Mucosa of descending colon (tissue), 3 donors: ENCODE measurements at regions not wholly inside any gene's neighbourhood (a gene's known extent, or its start where the extent isn't known, plus 50 kb on each side); places are given as distances from the start of the nearest gene placed in this dataset.

Experiments
- ATAC-seq: fragments of 200-7000 bp; cut with Tn5 transposase; one replicate; pipeline ENCODE4 v1.9.1; 2020; ENCODE audit warnings: mild to moderate bottlenecking, moderate library complexity
- DNase-seq, 3 donors: peaks; one replicate each; pipeline ENCODE4 v3.0.0-alpha.2; 2020
- H3K36me3 ChIP-seq: fragments of 200-600 bp; one replicate; pipeline ENCODE4 v1.8.0; 2021; ENCODE audit warnings: low read depth, mild to moderate bottlenecking
- H3K4me1 ChIP-seq: fragments of 200-600 bp; one replicate; pipeline ENCODE4 v1.8.0; 2021; ENCODE audit warnings: low read depth, mild to moderate bottlenecking
- H3K4me3 ChIP-seq: fragments of 200-600 bp; one replicate; pipeline ENCODE4 v1.8.0; 2021; ENCODE audit warnings: mild to moderate bottlenecking
- H3K9me3 ChIP-seq: fragments of 200-600 bp; one replicate; pipeline ENCODE4 v1.8.0; 2021; ENCODE audit warnings: mild to moderate bottlenecking
- intact Hi-C, 2 donors: fragments of 100-400 bp; cut with DNase I in 1 of 2; cut with micrococcal nuclease in 1 of 2; formaldehyde crosslinking; loops; one replicate each; pipeline versions ENCODE4 v1.11.0 to v1.11.1; 2022; cut with DNase I, micrococcal nuclease
- TF ChIP-seq, protein P1 (sequence below): fragments of 200-600 bp; IDR thresholded peaks from one replicate; pipeline ENCODE4 v1.8.0; 2022; ENCODE audit warnings: antibody characterized with exemption, mild to moderate bottlenecking
- donor health status: DM: no; HTN: no; CAD: no; lungs with moderate emphysema.
- donor health status: DM: no; HTN: no; CAD: no.
- donor health status: DM: no; HTN: yes; CAD: no.

DNA sequence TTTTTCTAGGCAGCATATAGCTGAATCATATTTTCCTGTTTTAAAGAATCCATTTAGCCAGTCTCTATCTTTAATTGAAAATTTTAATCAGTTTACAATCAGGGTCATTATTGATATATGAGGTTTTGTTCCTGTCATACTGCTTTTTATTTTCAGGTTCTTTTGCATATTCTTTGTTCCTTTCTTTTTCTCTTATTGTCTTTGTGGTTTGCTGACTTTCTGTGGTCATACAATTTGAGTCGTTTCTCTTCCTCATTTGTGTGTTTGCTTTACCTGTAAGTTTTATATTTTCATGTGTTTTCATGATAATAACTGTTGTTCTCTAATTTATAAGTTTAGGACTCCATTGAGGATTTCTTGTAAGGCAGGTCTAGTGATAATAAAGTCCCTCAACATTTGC, 812.6 kb downstream of the DACH1 start:
- TF ChIP-seq, protein P1, sequence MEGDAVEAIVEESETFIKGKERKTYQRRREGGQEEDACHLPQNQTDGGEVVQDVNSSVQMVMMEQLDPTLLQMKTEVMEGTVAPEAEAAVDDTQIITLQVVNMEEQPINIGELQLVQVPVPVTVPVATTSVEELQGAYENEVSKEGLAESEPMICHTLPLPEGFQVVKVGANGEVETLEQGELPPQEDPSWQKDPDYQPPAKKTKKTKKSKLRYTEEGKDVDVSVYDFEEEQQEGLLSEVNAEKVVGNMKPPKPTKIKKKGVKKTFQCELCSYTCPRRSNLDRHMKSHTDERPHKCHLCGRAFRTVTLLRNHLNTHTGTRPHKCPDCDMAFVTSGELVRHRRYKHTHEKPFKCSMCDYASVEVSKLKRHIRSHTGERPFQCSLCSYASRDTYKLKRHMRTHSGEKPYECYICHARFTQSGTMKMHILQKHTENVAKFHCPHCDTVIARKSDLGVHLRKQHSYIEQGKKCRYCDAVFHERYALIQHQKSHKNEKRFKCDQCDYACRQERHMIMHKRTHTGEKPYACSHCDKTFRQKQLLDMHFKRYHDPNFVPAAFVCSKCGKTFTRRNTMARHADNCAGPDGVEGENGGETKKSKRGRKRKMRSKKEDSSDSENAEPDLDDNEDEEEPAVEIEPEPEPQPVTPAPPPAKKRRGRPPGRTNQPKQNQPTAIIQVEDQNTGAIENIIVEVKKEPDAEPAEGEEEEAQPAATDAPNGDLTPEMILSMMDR = no peak

DNA sequence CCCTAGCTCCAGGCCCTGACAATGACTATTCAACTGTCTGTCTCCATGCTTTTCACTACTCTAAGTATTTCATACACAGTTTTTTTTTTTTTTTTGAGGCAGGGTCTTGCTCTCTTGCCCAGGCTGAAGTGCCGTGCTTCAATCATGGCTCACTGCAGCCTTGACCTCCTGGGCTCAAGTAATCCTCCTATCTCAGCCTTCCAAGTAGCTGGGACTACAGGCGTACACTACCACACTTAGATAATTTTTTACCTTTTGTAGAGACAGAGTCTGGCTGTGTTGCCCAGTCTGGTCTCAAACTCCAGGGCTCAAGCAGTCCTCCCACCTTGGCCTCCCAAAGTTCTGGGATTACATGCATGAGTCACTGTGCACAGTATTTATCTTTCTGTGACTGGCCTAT, 815.4 kb downstream of the DACH1 start:
- Histone ChIP-seq H3K9me3 (no peaks in the 10 kb centered on the region), H3K36me3 (no peaks in the 10 kb centered on the region), H3K4me1 (no peaks in the 10 kb centered on the region), H3K4me3 (no peak overlapping the region)
- TF ChIP-seq, protein P1 = no peak
- ATAC-seq = no peak
- intact Hi-C loops = no loop called here
- DNase-seq = no peak

More for the DNA sequence above, 812.6 kb downstream of the DACH1 start:
- no peak overlapping the region for H3K4me3 ChIP-seq
- H3K9me3 ChIP-seq = no peaks in the 10 kb centered on the region
- no peaks in the 10 kb centered on the region for H3K4me1 ChIP-seq
- intact Hi-C loops = no loop called here
- ATAC-seq (no peak), DNase-seq (no peak)
- no peaks in the 10 kb centered on the region for H3K36me3 ChIP-seq

DNA sequence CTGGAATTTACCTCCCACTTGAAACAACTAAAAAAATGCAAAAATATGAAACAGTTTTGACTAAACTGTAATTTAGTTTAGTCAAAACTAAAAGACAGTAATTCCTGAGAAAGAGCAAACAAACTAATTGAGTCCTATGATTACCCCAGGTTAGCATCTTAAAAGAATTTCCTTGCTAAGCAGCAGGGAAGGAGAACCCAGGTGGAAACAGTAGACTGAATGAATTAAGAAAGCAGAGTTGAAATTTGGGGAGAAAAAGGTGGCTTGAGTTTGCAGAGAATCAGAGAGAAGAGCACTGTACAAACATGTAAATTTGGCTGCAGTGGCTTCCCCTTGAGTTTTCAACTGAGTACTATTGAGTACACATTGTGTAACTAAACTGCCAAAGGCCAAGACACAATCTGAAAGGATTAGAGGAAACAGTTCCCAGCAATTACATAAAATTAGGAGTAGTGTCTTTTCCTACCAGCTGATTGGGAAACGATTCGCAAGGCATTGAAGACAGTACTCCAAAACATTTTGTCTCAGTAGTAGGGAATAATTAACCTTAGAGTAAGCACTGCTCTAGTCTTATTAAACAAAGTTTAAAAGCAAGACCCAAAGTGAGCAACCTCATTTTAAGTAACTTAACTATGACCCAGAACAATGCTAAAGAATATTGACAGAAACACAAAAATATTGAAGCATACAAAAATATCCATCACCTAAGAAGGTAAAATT, 820.5 kb downstream of the DACH1 start:
- Histone ChIP-seq H3K4me3 (no peak overlapping the region), H3K4me1 (no peaks in the 10 kb centered on the region), H3K36me3 (no peaks in the 10 kb centered on the region), H3K9me3 (no peaks in the 10 kb centered on the region)
- TF ChIP-seq, protein P1 = no peak
- DNase-seq = no peak
- intact Hi-C loops = no loop called here
- no peak for ATAC-seq

DNA sequence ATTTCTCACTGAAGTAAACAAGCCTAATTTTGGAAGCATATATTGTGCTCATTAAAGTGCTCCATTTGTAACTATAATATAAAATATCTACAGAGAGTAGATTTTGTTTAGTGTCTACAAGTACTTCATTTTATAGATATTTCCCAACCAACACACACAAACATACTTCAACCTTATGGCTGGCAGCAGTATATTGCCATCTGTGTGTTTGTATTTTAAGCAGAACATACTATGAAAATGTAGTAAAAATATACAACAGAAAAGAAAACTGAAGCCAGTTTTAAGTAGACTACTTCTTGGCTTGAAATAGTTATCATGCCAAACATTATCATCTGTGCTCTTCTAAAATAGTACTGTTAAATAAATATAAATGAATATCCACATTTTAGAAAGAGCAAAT, 821.9 kb downstream of the DACH1 start:
- no peak for DNase-seq
- H3K9me3 ChIP-seq = no peaks in the 10 kb centered on the region
- H3K36me3 ChIP-seq = no peaks in the 10 kb centered on the region
- H3K4me1 ChIP-seq = no peaks in the 10 kb centered on the region
- no peak for ATAC-seq
- intact Hi-C loops = no loop called here
- H3K4me3 ChIP-seq = no peak overlapping the region
- TF ChIP-seq, protein P1 = no peak

DNA sequence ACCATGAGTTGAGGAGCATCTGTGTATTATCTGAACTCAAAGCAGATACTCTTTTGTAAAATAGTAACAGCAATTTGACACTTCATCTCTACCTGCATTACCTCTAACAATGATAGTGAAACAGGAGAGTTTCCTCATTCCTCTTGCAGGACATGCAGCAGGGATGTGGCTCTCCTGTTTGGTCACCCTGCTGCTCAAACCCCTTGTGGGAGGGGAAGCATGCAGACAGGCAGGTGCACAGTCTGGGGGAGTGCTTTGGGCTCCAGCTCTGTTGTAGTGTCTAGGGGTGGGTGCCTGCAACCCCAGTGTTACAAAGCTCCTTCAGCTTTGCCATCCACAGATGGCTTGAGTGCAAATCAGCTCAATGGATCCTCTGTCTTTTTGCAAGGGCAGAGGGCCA, 827.6 kb downstream of the DACH1 start:
- no peaks in the 10 kb centered on the region for H3K4me1 ChIP-seq
- no peak for ATAC-seq
- TF ChIP-seq, protein P1 = no peak
- intact Hi-C loops = no loop called here
- no peaks in the 10 kb centered on the region for H3K36me3 ChIP-seq
- no peak overlapping the region for H3K4me3 ChIP-seq
- no peak for DNase-seq
- no peaks in the 10 kb centered on the region for H3K9me3 ChIP-seq

DNA sequence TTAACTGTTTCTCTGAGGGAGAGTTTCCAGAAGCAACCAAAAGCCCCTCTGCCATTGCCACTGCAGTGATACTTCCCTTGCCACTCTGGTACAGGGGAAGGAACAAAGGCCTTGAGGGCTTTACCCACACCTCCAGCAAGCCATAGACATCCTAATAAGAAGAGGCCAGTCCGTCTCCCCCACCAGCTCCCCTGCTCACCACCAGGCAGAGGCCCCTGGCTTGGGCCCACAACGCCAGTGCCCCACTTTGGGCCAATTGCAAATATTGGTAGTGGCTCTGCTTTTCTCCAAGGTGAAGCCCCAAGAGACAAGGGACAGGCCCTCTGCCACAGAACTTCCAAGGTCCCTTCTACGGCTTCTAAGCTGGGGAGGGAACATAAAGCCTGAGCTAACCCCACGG, 833.0 kb downstream of the DACH1 start:
- TF ChIP-seq, protein P1 = no peak
- no peak for ATAC-seq
- Histone ChIP-seq H3K4me1 (no peaks in the 10 kb centered on the region), H3K9me3 (no peaks in the 10 kb centered on the region), H3K4me3 (no peak overlapping the region), H3K36me3 (no peaks in the 10 kb centered on the region)
- DNase-seq = no peak
- intact Hi-C loops = no loop called here
